H1 (cell line): ENCODE measurements at regions not wholly inside any gene's neighbourhood (a gene's known extent, or its start where the extent isn't known, plus 50 kb on each side); places are given as distances from the start of the nearest gene placed in this dataset.

Source experiments
- CTCF ChIA-PET: fragments of 300-600 bp; sonication (Branson Sonifier 250); formaldehyde crosslinking; loops from one replicate; lab custom pipeline; 2021; ENCODE audit not compliant: partially characterized antibody; lab: Charles Lee
- POLR2A ChIA-PET: fragments of 300-600 bp; sonication (Branson Sonifier 250); formaldehyde crosslinking; loops from one replicate; lab custom pipeline; 2021; ENCODE audit warnings: inconsistent platforms; ENCODE audit not compliant: partially characterized antibody; lab: Charles Lee
- DNase-seq, 2 experiments: peaks; one replicate each; pipeline versions ENCODE4 v3.0.0 to v3.0.0-alpha.2; 2010 to 2022; ENCODE audit warnings: low spot score in 2 of 2, low read depth in 1 of 2, mixed read lengths in 1 of 2
- FAIRE-seq: peaks from 2 replicates; lab custom pipeline; 2011; peaks lifted over from hg19 to GRCh38; lab: Jason Lieb, UNC
- H2AFZ ChIP-seq: 2 replicates; pipeline ENCODE4 v1.8.1; 2012; ENCODE audit warnings: low read length, inconsistent platforms
- H2AK5ac ChIP-seq: 2 replicates; pipeline ENCODE4 v1.6.1; 2013; ENCODE audit warnings: low read depth, low read length
- H2BK120ac ChIP-seq: replicated peaks from 2 replicates; pipeline ENCODE3; 2013; ENCODE audit warnings: low read depth, low read length, inconsistent platforms
- H2BK12ac ChIP-seq: 2 replicates; pipeline ENCODE4 v1.6.1; 2013; ENCODE audit warnings: low read depth, low read length
- H2BK15ac ChIP-seq: 2 replicates; pipeline ENCODE4 v1.6.1; 2013; ENCODE audit warnings: low read length
- H2BK20ac ChIP-seq: 2 replicates; pipeline ENCODE4 v1.6.1; 2013; ENCODE audit warnings: low read length
- H2BK5ac ChIP-seq: 2 replicates; pipeline ENCODE4 v1.6.1; 2013; ENCODE audit warnings: low read depth, low read length
- H3K14ac ChIP-seq: 2 replicates; pipeline ENCODE4 v1.6.1; 2013; ENCODE audit warnings: inconsistent platforms; ENCODE audit not compliant: insufficient read length
- H3K18ac ChIP-seq: 2 replicates; pipeline ENCODE4 v1.6.1; 2013; ENCODE audit warnings: low read length; ENCODE audit errors: extremely low read depth
- H3K23ac ChIP-seq: 2 replicates; pipeline ENCODE4 v1.6.1; 2013; ENCODE audit warnings: inconsistent platforms; ENCODE audit not compliant: insufficient read length
- H3K23me2 ChIP-seq: 2 replicates; pipeline ENCODE4 v1.6.1; 2013; ENCODE audit warnings: low read depth, low read length
- H3K27ac ChIP-seq: 2 replicates; pipeline ENCODE4 v1.6.1; 2011; ENCODE audit warnings: low read depth, low read length, inconsistent platforms
- H3K27me3 ChIP-seq, 4 experiments: replicated peaks in 1 of 4; 1 replicate in 1 of 4; 2 replicates in 3 of 4; pipeline versions ENCODE4 v1.6.1 to v1.8.1; 2011 to 2013; ENCODE audit warnings: low read length in 3 of 4, mild to moderate bottlenecking in 3 of 4, inconsistent platforms in 2 of 4, mixed read lengths in 2 of 4, moderate library complexity in 1 of 4; ENCODE audit not compliant: control insufficient read depth in 3 of 4, insufficient read depth in 3 of 4; ENCODE audit errors: extremely low read depth in 1 of 4
- H3K36me3 ChIP-seq, 4 experiments: 2 replicates each; pipeline versions ENCODE4 v1.6.1 to v1.8.1; 2011 to 2013; ENCODE audit warnings: mild to moderate bottlenecking in 4 of 4, low read length in 3 of 4, moderate library complexity in 2 of 4, control low read depth in 1 of 4, inconsistent platforms in 1 of 4; ENCODE audit not compliant: insufficient read depth in 4 of 4, control insufficient read depth in 2 of 4
- H3K4ac ChIP-seq: replicated peaks from 2 replicates; pipeline ENCODE3; 2013; ENCODE audit warnings: low read length, low read depth, mixed read lengths, inconsistent platforms; ENCODE audit not compliant: insufficient read length
- H3K4me1 ChIP-seq, 4 experiments: replicated peaks in 1 of 4; 1 replicate in 1 of 4; 2 replicates in 3 of 4; pipeline versions ENCODE4 v1.6.1 to v1.8.1; 2011 to 2013; ENCODE audit warnings: low read length in 3 of 4, inconsistent platforms in 2 of 4, mixed read lengths in 1 of 4; ENCODE audit not compliant: insufficient read depth in 4 of 4, control insufficient read depth in 3 of 4
- H3K4me2 ChIP-seq, 2 experiments: 2 replicates each; pipeline versions ENCODE4 v1.6.1 to v1.8.1; 2011 to 2013; ENCODE audit warnings: low read depth in 2 of 2, low read length in 2 of 2, control low read depth in 1 of 2, inconsistent platforms in 1 of 2, mild to moderate bottlenecking in 1 of 2; ENCODE audit not compliant: insufficient read depth in 1 of 2
- H3K4me3 ChIP-seq, 4 experiments: fragments of 200-600, 300-600 bp in 1 of 4; sonication (generic), shearing (Covaris generic), sonication (Bioruptor Twin) in 1 of 4; 2 replicates each; pipeline versions ENCODE4 v1.5.1 to v1.8.1; 2011 to 2016; ENCODE audit warnings: low read length in 4 of 4, low read depth in 3 of 4, control low read depth in 2 of 4, inconsistent platforms in 2 of 4, mild to moderate bottlenecking in 2 of 4, mixed read lengths in 1 of 4, moderate library complexity in 1 of 4; ENCODE audit not compliant: insufficient read depth in 2 of 4; ENCODE audit errors: extremely low read depth in 1 of 4
- H3K56ac ChIP-seq: replicated peaks from 2 replicates; pipeline ENCODE3; 2013; ENCODE audit warnings: low read depth, mild to moderate bottlenecking, mixed read lengths, low read length, inconsistent platforms; ENCODE audit not compliant: insufficient read length
- H3K79me1 ChIP-seq: 2 replicates; pipeline ENCODE4 v1.6.1; 2013; ENCODE audit warnings: low read depth, low read length, control low read depth
- H3K79me2 ChIP-seq, 2 experiments: 2 replicates each; pipeline versions ENCODE4 v1.6.1 to v1.8.1; 2012 to 2013; ENCODE audit warnings: low read length in 2 of 2, mild to moderate bottlenecking in 2 of 2, inconsistent platforms in 1 of 2; ENCODE audit not compliant: insufficient read depth in 2 of 2, control insufficient read depth in 1 of 2
- H3K9ac ChIP-seq, 4 experiments: replicated peaks in 1 of 4; 1 replicate in 1 of 4; 2 replicates in 3 of 4; pipeline versions ENCODE4 v1.6.1 to v1.8.1; 2011 to 2013; ENCODE audit warnings: low read depth in 3 of 4, low read length in 3 of 4, control low read depth in 2 of 4, mild to moderate bottlenecking in 2 of 4, moderate library complexity in 2 of 4, inconsistent platforms in 1 of 4; ENCODE audit errors: extremely low read depth in 1 of 4
- H3K9me3 ChIP-seq, 2 experiments: 2 replicates each; pipeline versions ENCODE4 v1.6.1 to v1.8.1; 2012 to 2013; ENCODE audit warnings: mild to moderate bottlenecking in 2 of 2, moderate library complexity in 2 of 2, control low read depth in 1 of 2, inconsistent platforms in 1 of 2, low read depth in 1 of 2, low read length in 1 of 2, mixed read lengths in 1 of 2; ENCODE audit not compliant: insufficient read depth in 2 of 2
- H4K20me1 ChIP-seq, 2 experiments: replicated peaks in 1 of 2; 2 replicates each; pipeline versions ENCODE3 to v1.8.1; 2011 to 2013; ENCODE audit warnings: inconsistent platforms in 2 of 2, low read length in 2 of 2, mild to moderate bottlenecking in 1 of 2; ENCODE audit not compliant: insufficient read depth in 2 of 2, control insufficient read depth in 1 of 2
- H4K5ac ChIP-seq: 2 replicates; pipeline ENCODE4 v1.6.1; 2013; ENCODE audit warnings: low read length, low read depth, mixed read lengths, inconsistent platforms; ENCODE audit not compliant: insufficient read length
- H4K8ac ChIP-seq: 2 replicates; pipeline ENCODE4 v1.8.0; 2013; ENCODE audit warnings: mild to moderate bottlenecking, moderate library complexity, low read length, inconsistent platforms; ENCODE audit not compliant: insufficient read depth; ENCODE audit errors: extremely low read depth
- H4K91ac ChIP-seq: replicated peaks from 2 replicates; pipeline ENCODE3; 2013; ENCODE audit warnings: low read length, mixed read lengths, inconsistent platforms; ENCODE audit not compliant: insufficient read length
- CEBPB ChIP-seq: IDR thresholded peaks from 2 replicates; pipeline ENCODE4 v1.6.1; 2012; ENCODE audit warnings: low read depth, low read length
- CTCF ChIP-seq, 3 experiments: IDR thresholded peaks; 1 replicate in 2 of 3; 2 replicates in 1 of 3; pipeline versions ENCODE4 v1.5.1 to v1.6.1; 2011; ENCODE audit warnings: low read length in 3 of 3, mild to moderate bottlenecking in 3 of 3, inconsistent platforms in 2 of 3, low read depth in 1 of 3, moderate library complexity in 1 of 3; ENCODE audit not compliant: insufficient read depth in 1 of 3; ENCODE audit errors: control extremely low read depth in 1 of 3
- E2F6 ChIP-seq: IDR thresholded peaks from 2 replicates; pipeline ENCODE4 v1.6.1; 2012; ENCODE audit warnings: inconsistent platforms
- GTF2F1 ChIP-seq: IDR thresholded peaks from 2 replicates; pipeline ENCODE4 v1.6.1; 2012; ENCODE audit warnings: low read depth, low read length, improper control_type of control experiment, borderline replicate concordance
- JUND ChIP-seq: IDR thresholded peaks from 2 replicates; pipeline ENCODE4 v1.6.1; 2011; ENCODE audit warnings: mild to moderate bottlenecking, improper control_type of control experiment, low read length
- NRF1 ChIP-seq: IDR thresholded peaks from 2 replicates; pipeline ENCODE4 v1.6.1; 2011; ENCODE audit warnings: mild to moderate bottlenecking, low read depth, low read length, improper control_type of control experiment
- POLR2AphosphoS5 ChIP-seq: IDR thresholded peaks from 2 replicates; pipeline ENCODE4 v1.6.1; 2011; ENCODE audit warnings: low read depth, low read length
- RFX5 ChIP-seq: IDR thresholded peaks from 2 replicates; pipeline ENCODE4 v1.6.1; 2011; ENCODE audit warnings: low read depth, low read length, improper control_type of control experiment, borderline replicate concordance
- WGBS, 2 experiments: shearing (Covaris generic) in 1 of 2; methylation state at CpG; one replicate each; pipeline versions ENCODE4 v1.1.6 to v1.1.7; 2013 to 2015; ENCODE audit warnings: low lambda C conversion rate in 2 of 2, mixed read lengths in 2 of 2, inconsistent platforms in 1 of 2, low coverage in 1 of 2, missing lambda C conversion rate in 1 of 2; ENCODE audit not compliant: insufficient replicate concordance in 2 of 2, insufficient coverage in 1 of 2, insufficient read length in 1 of 2; ENCODE audit errors: extremely low coverage in 1 of 2, missing lambda C conversion rate in 1 of 2; 5-methylcytosine and 5-hydroxymethylcytosine counted together

GRCh38 chr4:156411531-156411930 is 457.9 kb upstream of the CTSO start:
- Histone ChIP-seq H2AK5ac (no peak overlapping the region), H2BK20ac (no peak overlapping the region), H3K18ac (no peak overlapping the region), H2BK120ac (no peak overlapping the region), H3K79me2 (no peaks in the 10 kb centered on the region), H3K79me1 (no peaks in the 10 kb centered on the region), H3K36me3 (no peaks in the 10 kb centered on the region), H3K9ac (no peak overlapping the region), H3K4me1 (no peaks in the 10 kb centered on the region), H3K4me3 (no peak overlapping the region), H4K8ac (no peak overlapping the region), H3K4me2 (no peak overlapping the region), H3K9me3 (no peaks in the 10 kb centered on the region; a peak in 1 of 4 replicates), H3K23ac (no peak overlapping the region), H2AFZ (no peak overlapping the region), H4K20me1 (no peaks in the 10 kb centered on the region), H4K5ac (no peak overlapping the region), H3K27me3 (no peaks in the 10 kb centered on the region), H3K23me2 (no peaks in the 10 kb centered on the region), H3K56ac (no peak overlapping the region), H2BK5ac (no peak overlapping the region), H4K91ac (no peak overlapping the region), H2BK15ac (no peak overlapping the region), H3K4ac (no peak overlapping the region), H3K14ac (no peak overlapping the region), H3K27ac (no peak overlapping the region), H2BK12ac (no peak overlapping the region)
- ChIA-PET CTCF (interaction anchor here (0.7 kb wide), 1 partner anchor 33 kb away, joined by 3 read pairs; no protein-coding TSS in a partner anchor), POLR2A (no interaction called here)
- no peak for TF ChIP-seq CTCF (IDR thresholded peaks at IDR 0.05; ENCODE audit: control extremely low read depth in 1 of 3, insufficient read depth in 1 of 3, low read depth in 1 of 3, low read length in 3 of 3)
- TF ChIP-seq RFX5: no peak
- no peak for TF ChIP-seq POLR2AphosphoS5
- TF ChIP-seq E2F6: no peak
- TF ChIP-seq NRF1: no peak
- no peak for TF ChIP-seq GTF2F1
- TF ChIP-seq CEBPB: no peak
- TF ChIP-seq JUND: no peak
- 82% methylated on average over 2 of the region's 2 CpGs; no CpG with 5 or more reads in 1 of the 2 experiments for WGBS, 2 experiments
- no peak for DNase-seq
- FAIRE-seq: no peak
